VCaP (cell line): ENCODE measurements at regions not wholly inside any gene's neighbourhood (a gene's known extent, or its start where the extent isn't known, plus 50 kb on each side); places are given as distances from the start of the nearest gene placed in this dataset.

Experiments
- H3K27ac ChIP-seq: fragments of 450-650 bp; 2 replicates; pipeline ENCODE4 v1.5.1; 2017
- CTCF ChIP-seq: fragments of 450-650 bp; conservative IDR thresholded peaks from 2 replicates; pipeline ENCODE4 v1.5.1; 2017; ENCODE audit warnings: mild to moderate bottlenecking, moderate library complexity

- no peak for TF ChIP-seq CTCF
- H3K27ac ChIP-seq, result no peak overlapping the region
Measured at GRCh38 chr5:2293906-2294305, 411.2 kb upstream of the IRX4 start.

GRCh38 chr5:2291146-2291840, 408.6 kb upstream of the IRX4 start:
- H3K27ac ChIP-seq, result no peak overlapping the region
- TF ChIP-seq CTCF, result no peak

- no peak for TF ChIP-seq CTCF
Measured at GRCh38 chr5:2289380-2289779, 406.7 kb upstream of the IRX4 start.

GRCh38 chr5:2288968-2289367, 406.2 kb upstream of the IRX4 start:
- no peak overlapping the region for H3K27ac ChIP-seq
- no peak for TF ChIP-seq CTCF

More at GRCh38 chr5:2289380-2289779, 406.7 kb upstream of the IRX4 start:
- H3K27ac ChIP-seq, result no peak overlapping the region

GRCh38 chr5:2288466-2288865, 405.7 kb upstream of the IRX4 start:
- no peak for TF ChIP-seq CTCF
- no peak overlapping the region for H3K27ac ChIP-seq

GRCh38 chr5:2286250-2286649, 403.5 kb upstream of the IRX4 start:
- H3K27ac ChIP-seq, result no peak overlapping the region
- TF ChIP-seq CTCF, result no peak

GRCh38 chr5:2284678-2285077, 402.0 kb upstream of the IRX4 start:
- no peak for TF ChIP-seq CTCF
- no peak overlapping the region for H3K27ac ChIP-seq
